ENCODE measurements at regions not wholly inside any gene's neighbourhood (a gene's known extent, or its start where the extent isn't known, plus 50 kb on each side); places are given as distances from the start of the nearest gene placed in this dataset.
"Not testable (repeated sequence)": the region's sequence is repeated elsewhere in the genome, so short reads cannot be mapped to it uniquely, and the experiment has no call there.

DNA sequence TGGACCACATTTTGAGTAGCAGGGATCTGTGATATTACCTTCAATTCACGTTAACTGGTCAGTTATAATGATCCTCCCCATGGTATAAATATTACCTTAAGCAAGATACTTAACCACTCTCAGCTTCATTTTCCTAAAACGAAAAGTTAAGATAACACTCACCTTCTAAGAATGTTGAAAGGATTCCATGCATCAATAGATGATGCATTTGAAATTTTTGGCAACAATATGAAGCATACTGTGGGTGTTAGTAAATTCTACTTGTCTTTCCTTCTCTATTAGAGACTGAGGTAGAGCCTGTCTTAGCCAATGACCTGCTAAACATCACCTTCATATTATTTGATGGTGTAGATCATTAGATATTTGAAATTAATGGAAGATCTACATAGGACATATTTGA lies 331.7 kb upstream of the TMC3 start:
- H3K79me2 ChIP-seq (ENCODE audit: control insufficient read depth, insufficient read depth, low read length); H3K9me3 ChIP-seq (replicated peaks; ENCODE audit: control insufficient read depth, insufficient read depth, low read depth, low read length); H3K27ac ChIP-seq (ENCODE audit: extremely low read depth, low read depth, low read length); intact Hi-C loops (cut with micrococcal nuclease); H3K9me1 ChIP-seq (ENCODE audit: control insufficient read depth, insufficient read depth, low read length); DNase-seq (ENCODE audit: extremely low read depth in 1 of 4, low spot score in 3 of 4); H3K4me3 ChIP-seq; POLR2A ChIA-PET; ATAC-seq; H3K4me1 ChIP-seq (replicated peaks in 1 of 2; ENCODE audit: control insufficient read depth in 2 of 2, insufficient read depth in 2 of 2, low read length in 2 of 2); H4K20me1 ChIP-seq (replicated peaks; ENCODE audit: control insufficient read depth, insufficient read depth, low read length); H3K27me3 ChIP-seq (ENCODE audit: control insufficient read depth in 2 of 2, insufficient read depth in 2 of 2, low read length in 2 of 2); H3K4me2 ChIP-seq (ENCODE audit: insufficient read depth, low read length); FAIRE-seq; BruUV-seq (replicated peaks); H3K36me3 ChIP-seq (ENCODE audit: control insufficient read depth, insufficient read depth, low read length); H3K9ac ChIP-seq (ENCODE audit: insufficient read depth in 1 of 2, low read depth in 2 of 2, low read length in 2 of 2); in situ Hi-C loops (cut with MboI); CTCF ChIA-PET (ENCODE audit: low intra/inter-chr PET ratio); H2AFZ ChIP-seq (ENCODE audit: low read depth, low read length): not testable (repeated sequence)
- 0% methylated on average over 2 of the region's 2 CpGs for WGBS (ENCODE audit: insufficient coverage, low coverage, missing lambda C conversion rate)

DNA sequence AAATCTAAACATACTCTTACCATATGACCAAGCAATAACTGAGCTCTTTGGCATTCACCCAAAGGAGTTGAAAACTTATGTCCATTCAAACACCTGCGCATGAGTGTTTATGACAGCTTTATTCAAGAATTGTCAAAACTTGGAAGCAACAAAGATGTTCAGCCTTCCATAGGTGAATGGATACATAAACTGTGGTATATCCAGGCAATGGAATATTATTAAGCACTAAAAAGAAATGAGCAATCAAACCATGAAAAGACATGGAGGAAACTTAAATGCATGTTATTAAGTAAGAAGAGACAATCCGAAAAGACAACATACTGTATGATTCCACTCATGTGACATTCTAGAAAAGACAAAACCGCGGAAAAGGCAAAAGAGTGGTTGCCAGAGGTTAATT lies 312.0 kb upstream of the TMC3 start:
- FAIRE-seq (no peak), DNase-seq (ENCODE audit: extremely low read depth in 1 of 4, low spot score in 3 of 4) (no peak), ATAC-seq (no peak)
- H2AFZ ChIP-seq (ENCODE audit: low read depth, low read length), result no peak overlapping the region
- H3K9ac ChIP-seq (ENCODE audit: insufficient read depth in 1 of 2, low read depth in 2 of 2, low read length in 2 of 2), result no peak overlapping the region
- no peaks in the 10 kb centered on the region for H3K9me3 ChIP-seq (replicated peaks; ENCODE audit: control insufficient read depth, insufficient read depth, low read depth, low read length)
- 2% methylated on average over 4 of the region's 4 CpGs for WGBS (ENCODE audit: insufficient coverage, low coverage, missing lambda C conversion rate)
- H3K79me2 ChIP-seq (ENCODE audit: control insufficient read depth, insufficient read depth, low read length), result no peaks in the 10 kb centered on the region
- no peaks in the 10 kb centered on the region for H4K20me1 ChIP-seq (replicated peaks; ENCODE audit: control insufficient read depth, insufficient read depth, low read length)
- no peak overlapping the region for H3K4me2 ChIP-seq (ENCODE audit: insufficient read depth, low read length)
- ChIA-PET CTCF (ENCODE audit: low intra/inter-chr PET ratio) (no interaction called here), POLR2A (no interaction called here)
- H3K4me3 ChIP-seq, result no peak overlapping the region
- H3K4me1 ChIP-seq (replicated peaks in 1 of 2; ENCODE audit: control insufficient read depth in 2 of 2, insufficient read depth in 2 of 2, low read length in 2 of 2), result no peaks in the 10 kb centered on the region
- no peaks in the 10 kb centered on the region for H3K27me3 ChIP-seq (ENCODE audit: control insufficient read depth in 2 of 2, insufficient read depth in 2 of 2, low read length in 2 of 2)
- in situ Hi-C loops (cut with MboI) (no loop called here), intact Hi-C loops (cut with micrococcal nuclease) (no loop called here)
- TF ChIP-seq ZNF146 (CRISPR knock-in tag; IDR thresholded peaks at IDR 0.05; ENCODE audit: unreplicated experiment), result peak; percentile 14
- no peak for TF ChIP-seq MYC (IDR thresholded peaks at IDR 0.05; ENCODE audit: low read depth, low read length)
- TF ChIP-seq MYC (CRISPR knock-in tag; IDR thresholded peaks at IDR 0.05; ENCODE audit: borderline replicate concordance, low read depth), result no peak
- no peaks in the 10 kb centered on the region for H3K36me3 ChIP-seq (ENCODE audit: control insufficient read depth, insufficient read depth, low read length)
- BruUV-seq (replicated peaks), result no TSS peak
- H3K9me1 ChIP-seq (ENCODE audit: control insufficient read depth, insufficient read depth, low read length), result no peaks in the 10 kb centered on the region
- no peak overlapping the region for H3K27ac ChIP-seq (ENCODE audit: extremely low read depth, low read depth, low read length)
